OCI-LY7 (cell line): ENCODE measurements at regions not wholly inside any gene's neighbourhood (a gene's known extent, or its start where the extent isn't known, plus 50 kb on each side); places are given as distances from the start of the nearest gene placed in this dataset.

ENCODE experiments used
- BruUV-seq: library from RNA; stranded (reverse); fragments of 400-500 nt; replicated peaks from 2 replicates; lab custom pipeline; 2021; lab: Mats Ljungman, UMichigan
- CTCF ChIA-PET: fragments of 300-600 bp; sonication (Branson Sonifier 250); formaldehyde crosslinking; loops from one replicate; lab custom pipeline; 2022; ENCODE audit warnings: antibody characterized with exemption; ENCODE audit not compliant: unreplicated experiment; lab: Charles Lee
- POLR2A ChIA-PET: fragments of 300-600 bp; sonication (Branson Sonifier 250); formaldehyde crosslinking; loops from one replicate; lab custom pipeline; 2022; ENCODE audit warnings: antibody characterized with exemption; lab: Charles Lee
- DNase-seq: peaks from one replicate; pipeline ENCODE4 v3.0.0-alpha.2; 2015; ENCODE audit warnings: low spot score
- H2AFZ ChIP-seq: fragments of 200-600 bp; sonication (generic), shearing (Covaris generic); 2 replicates; pipeline ENCODE4 v1.6.1; 2014; ENCODE audit warnings: mild to moderate bottlenecking, antibody characterized with exemption, low read length, moderate library complexity
- H3K27ac ChIP-seq: fragments of 200-600 bp; sonication (generic); 2 replicates; pipeline ENCODE4 v1.5.1; 2014; ENCODE audit warnings: mixed run types, low read depth, mild to moderate bottlenecking, moderate library complexity, low read length, inconsistent platforms; ENCODE audit not compliant: poor library complexity, severe bottlenecking
- H3K36me3 ChIP-seq: fragments of 200-600 bp; sonication (generic); 2 replicates; pipeline ENCODE4 v1.6.1; 2014; ENCODE audit warnings: mild to moderate bottlenecking, antibody characterized with exemption, low read length, moderate library complexity, mixed read lengths; ENCODE audit not compliant: insufficient read depth
- H3K4me1 ChIP-seq: fragments of 200-600 bp; sonication (generic); 2 replicates; pipeline ENCODE4 v1.5.1; 2014; ENCODE audit warnings: mild to moderate bottlenecking, low read length; ENCODE audit not compliant: insufficient read depth, poor library complexity, severe bottlenecking
- H3K4me2 ChIP-seq: fragments of 200-600 bp; sonication (generic); 2 replicates; pipeline ENCODE4 v1.6.1; 2014; ENCODE audit warnings: mild to moderate bottlenecking, low read length
- H3K4me3 ChIP-seq: fragments of 200-600 bp; sonication (generic); 2 replicates; pipeline ENCODE4 v1.5.1; 2014; ENCODE audit warnings: mild to moderate bottlenecking, low read depth, low read length; ENCODE audit not compliant: poor library complexity, severe bottlenecking
- H3K79me2 ChIP-seq: fragments of 200-600 bp; sonication (generic); 2 replicates; pipeline ENCODE4 v1.6.1; 2016; ENCODE audit warnings: low read depth, mild to moderate bottlenecking, low read length, moderate library complexity, mixed read lengths; ENCODE audit not compliant: insufficient read depth
- H3K9me2 ChIP-seq: fragments of 200-600 bp; sonication (generic); 2 replicates; pipeline ENCODE4 v1.6.1; 2016; ENCODE audit warnings: mild to moderate bottlenecking, low read length, mixed read lengths; ENCODE audit not compliant: insufficient read depth
- H3K9me3 ChIP-seq: fragments of 200-600 bp; sonication (generic); 2 replicates; pipeline ENCODE4 v1.6.1; 2014; ENCODE audit warnings: mild to moderate bottlenecking, mixed run types, low read length, mixed read lengths
- H4K20me1 ChIP-seq: fragments of 200-600 bp; sonication (generic); 2 replicates; pipeline ENCODE4 v1.6.1; 2014; ENCODE audit warnings: mild to moderate bottlenecking, antibody characterized with exemption, low read length, moderate library complexity, mixed read lengths; ENCODE audit not compliant: insufficient read depth
- CTCF ChIP-seq: fragments of 200-600 bp; sonication (generic); conservative IDR thresholded peaks from 2 replicates; pipeline ENCODE4 v1.5.1; 2014; ENCODE audit warnings: mild to moderate bottlenecking, antibody characterized with exemption, low read length, moderate library complexity, mixed read lengths
- EZH2phosphoT487 ChIP-seq: fragments of 200-600 bp; sonication (generic); IDR thresholded peaks from 2 replicates; pipeline ENCODE4 v1.6.1; 2018; ENCODE audit warnings: low read depth, borderline replicate concordance, mild to moderate bottlenecking, mixed run types, antibody characterized with exemption, low read length, moderate library complexity, mixed read lengths
- intact Hi-C: fragments of 100-400 bp; cut with micrococcal nuclease; formaldehyde crosslinking; loops from one replicate; pipeline ENCODE4 v1.10.0; 2022; ENCODE audit not compliant: unreplicated experiment

DNA sequence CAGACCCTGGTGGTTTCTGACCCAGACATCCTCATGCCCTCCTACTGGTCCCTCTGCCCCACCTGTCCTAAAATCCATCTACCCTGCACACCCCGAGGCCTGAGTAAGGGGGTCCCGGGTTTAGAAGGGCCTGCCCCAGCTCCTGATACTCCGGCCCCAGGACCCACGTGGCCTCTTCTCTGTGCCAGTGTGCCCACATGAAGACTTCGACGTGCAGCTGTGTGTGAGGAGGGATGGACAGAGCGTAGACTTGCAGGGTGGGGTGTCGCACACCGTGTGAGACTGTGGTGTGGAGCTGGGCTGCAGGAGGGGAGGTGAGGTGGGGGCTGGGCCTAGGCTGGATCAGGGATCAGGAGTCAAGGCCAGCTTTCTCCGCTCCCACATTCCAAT, 461.1 kb downstream of the PTPRU start:
- no TSS peak for BruUV-seq
- H3K9me3 ChIP-seq = no peaks in the 10 kb centered on the region

GRCh38 chr1:29696656-29697390, 460.5 kb downstream of the PTPRU start:
- H3K9me3 ChIP-seq = no peaks in the 10 kb centered on the region
- POLR2A ChIA-PET = no interaction called here
- no peaks in the 10 kb centered on the region for H4K20me1 ChIP-seq
- BruUV-seq = no TSS peak
- H3K27ac ChIP-seq = no peak overlapping the region
- DNase-seq = no peak
- H2AFZ ChIP-seq = no peak overlapping the region
- peaks cover 6% of the 10 kb centered on the region for H3K4me1 ChIP-seq
- CTCF ChIA-PET = no interaction called here
- no peak overlapping the region for H3K4me2 ChIP-seq
- no peaks in the 10 kb centered on the region for H3K36me3 ChIP-seq
- TF ChIP-seq CTCF (no peak), EZH2phosphoT487 (no peak)
- no peaks in the 10 kb centered on the region for H3K9me2 ChIP-seq
- intact Hi-C loops = no loop called here
- no peaks in the 10 kb centered on the region for H3K79me2 ChIP-seq
- H3K4me3 ChIP-seq = no peak overlapping the region

More for the DNA sequence above, 461.1 kb downstream of the PTPRU start:
- Histone ChIP-seq H3K4me2 (no peak overlapping the region), H3K79me2 (no peaks in the 10 kb centered on the region), H4K20me1 (no peaks in the 10 kb centered on the region), H3K36me3 (no peaks in the 10 kb centered on the region), H3K9me2 (no peaks in the 10 kb centered on the region), H2AFZ (no peak overlapping the region), H3K27ac (no peak overlapping the region), H3K4me1 (peaks cover under 1% of the 10 kb centered on the region), H3K4me3 (no peak overlapping the region)
- TF ChIP-seq EZH2phosphoT487 (no peak), CTCF (no peak)
- intact Hi-C loops = no loop called here
- ChIA-PET CTCF (interaction anchor here (0.6 kb wide), 1 partner anchor 14 kb away, joined by 4 read pairs; no protein-coding TSS in a partner anchor), POLR2A (no interaction called here)
- no peak for DNase-seq

DNA sequence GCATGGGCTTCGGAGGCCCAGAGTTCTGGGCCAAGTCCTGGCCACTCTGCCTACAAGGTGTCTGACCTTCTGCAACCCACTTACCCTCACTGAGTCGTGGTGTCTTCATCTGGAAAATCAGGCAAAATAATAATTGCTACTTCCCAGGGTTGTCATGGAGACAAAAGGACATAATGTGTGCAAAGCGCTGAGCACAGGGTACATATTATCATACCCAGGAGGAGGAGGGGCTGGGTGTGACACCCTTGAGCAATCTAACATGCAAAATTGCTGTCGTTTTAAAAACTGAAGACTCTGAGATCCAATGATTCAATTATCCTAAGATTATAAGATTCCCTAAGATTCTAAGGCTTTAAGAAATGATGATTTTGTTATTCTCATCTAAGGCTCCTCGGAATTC, 459.5 kb downstream of the PTPRU start:
- TF ChIP-seq CTCF = no peak
- no peak for TF ChIP-seq EZH2phosphoT487
- Histone ChIP-seq H3K27ac (no peak overlapping the region), H3K79me2 (no peaks in the 10 kb centered on the region), H3K4me3 (no peak overlapping the region), H3K36me3 (no peaks in the 10 kb centered on the region), H3K9me3 (no peaks in the 10 kb centered on the region), H3K4me1 (peaks cover 10% of the 10 kb centered on the region), H4K20me1 (no peaks in the 10 kb centered on the region), H2AFZ (no peak overlapping the region), H3K9me2 (no peaks in the 10 kb centered on the region), H3K4me2 (no peak overlapping the region)
- no TSS peak for BruUV-seq
- intact Hi-C loops = no loop called here
- ChIA-PET CTCF (no interaction called here), POLR2A (no interaction called here)
- DNase-seq = no peak
